Liver (tissue), 3 donors: ENCODE measurements at regions not wholly inside any gene's neighbourhood (a gene's known extent, or its start where the extent isn't known, plus 50 kb on each side); places are given as distances from the start of the nearest gene placed in this dataset.

Experiments
- ATF3 ChIP-seq: IDR thresholded peaks from 2 replicates; pipeline ENCODE4 v1.6.1; 2016; ENCODE audit warnings: antibody characterized with exemption
- CTCF ChIP-seq: fragments of 150-350 bp; IDR thresholded peaks from 2 replicates; pipeline ENCODE4 v1.5.1; 2017; ENCODE audit warnings: improper control_type of control experiment, low read depth, low read length; ENCODE audit not compliant: missing input control
- EGR1 ChIP-seq, 2 donors: IDR thresholded peaks; 2 replicates each; pipeline ENCODE4 v1.6.1; 2016 to 2018; ENCODE audit warnings: antibody characterized with exemption in 2 of 2, low read depth in 2 of 2
- GABPA ChIP-seq, 2 donors: IDR thresholded peaks in 1 of 2; conservative IDR thresholded peaks in 1 of 2; 2 replicates each; pipeline ENCODE4 v1.6.1; 2016; ENCODE audit warnings: antibody characterized with exemption in 2 of 2, mild to moderate bottlenecking in 1 of 2, moderate library complexity in 1 of 2
- HNF4A ChIP-seq, 2 donors: conservative IDR thresholded peaks; 2 replicates each; pipeline ENCODE4 v1.6.1; 2016; ENCODE audit warnings: antibody characterized with exemption in 2 of 2, mild to moderate bottlenecking in 2 of 2
- JUND ChIP-seq, 2 donors: IDR thresholded peaks; 2 replicates each; pipeline ENCODE4 v1.6.1; 2016; ENCODE audit warnings: antibody characterized with exemption in 2 of 2
- RAD21 ChIP-seq, 2 donors: IDR thresholded peaks; 2 replicates each; pipeline ENCODE4 v1.6.1; 2016; ENCODE audit warnings: antibody characterized with exemption in 2 of 2, mild to moderate bottlenecking in 2 of 2
- SP1 ChIP-seq: IDR thresholded peaks from 2 replicates; pipeline ENCODE4 v1.6.1; 2018; ENCODE audit warnings: antibody characterized with exemption, mild to moderate bottlenecking
- TAF1 ChIP-seq: conservative IDR thresholded peaks from 2 replicates; pipeline ENCODE4 v1.6.1; 2016; ENCODE audit warnings: antibody characterized with exemption, mild to moderate bottlenecking
- YY1 ChIP-seq: IDR thresholded peaks from 2 replicates; pipeline ENCODE4 v1.6.1; 2016; ENCODE audit warnings: antibody characterized with exemption, mild to moderate bottlenecking
- TF ChIP-seq, protein P1 (sequence below): IDR thresholded peaks from 2 replicates; pipeline ENCODE4 v1.6.1; 2016; ENCODE audit warnings: antibody characterized with exemption
- TF ChIP-seq, protein P2 (sequence below): IDR thresholded peaks from 2 replicates; pipeline ENCODE4 v1.6.1; 2016; ENCODE audit warnings: antibody characterized with exemption, mild to moderate bottlenecking
- TF ChIP-seq, protein P3 (sequence below): IDR thresholded peaks from 2 replicates; pipeline ENCODE4 v1.6.1; 2016; ENCODE audit warnings: antibody characterized with exemption
- donor health status: healthy.
- donor health status: healthy.

GRCh38 chr3:69649120-69650065 is 89.9 kb upstream of the MITF start:
- TF ChIP-seq ATF3 (no peak), CTCF (no peak), YY1 (no peak), JUND (IDR thresholded peaks at IDR 0.05) (no peak), EGR1 (IDR thresholded peaks at IDR 0.05; ENCODE audit: low read depth in 2 of 2) (no peak), RAD21 (IDR thresholded peaks at IDR 0.05) (no peak), SP1 (no peak), TAF1 (no peak), GABPA (IDR thresholded peaks at IDR 0.05 in 1 of 2, conservative IDR thresholded peaks at IDR 0.05 in 1 of 2) (no peak), HNF4A (conservative IDR thresholded peaks at IDR 0.05) (no peak)
- TF ChIP-seq, protein P1, sequence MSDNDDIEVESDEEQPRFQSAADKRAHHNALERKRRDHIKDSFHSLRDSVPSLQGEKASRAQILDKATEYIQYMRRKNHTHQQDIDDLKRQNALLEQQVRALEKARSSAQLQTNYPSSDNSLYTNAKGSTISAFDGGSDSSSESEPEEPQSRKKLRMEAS: no peak
- TF ChIP-seq, protein P2, sequence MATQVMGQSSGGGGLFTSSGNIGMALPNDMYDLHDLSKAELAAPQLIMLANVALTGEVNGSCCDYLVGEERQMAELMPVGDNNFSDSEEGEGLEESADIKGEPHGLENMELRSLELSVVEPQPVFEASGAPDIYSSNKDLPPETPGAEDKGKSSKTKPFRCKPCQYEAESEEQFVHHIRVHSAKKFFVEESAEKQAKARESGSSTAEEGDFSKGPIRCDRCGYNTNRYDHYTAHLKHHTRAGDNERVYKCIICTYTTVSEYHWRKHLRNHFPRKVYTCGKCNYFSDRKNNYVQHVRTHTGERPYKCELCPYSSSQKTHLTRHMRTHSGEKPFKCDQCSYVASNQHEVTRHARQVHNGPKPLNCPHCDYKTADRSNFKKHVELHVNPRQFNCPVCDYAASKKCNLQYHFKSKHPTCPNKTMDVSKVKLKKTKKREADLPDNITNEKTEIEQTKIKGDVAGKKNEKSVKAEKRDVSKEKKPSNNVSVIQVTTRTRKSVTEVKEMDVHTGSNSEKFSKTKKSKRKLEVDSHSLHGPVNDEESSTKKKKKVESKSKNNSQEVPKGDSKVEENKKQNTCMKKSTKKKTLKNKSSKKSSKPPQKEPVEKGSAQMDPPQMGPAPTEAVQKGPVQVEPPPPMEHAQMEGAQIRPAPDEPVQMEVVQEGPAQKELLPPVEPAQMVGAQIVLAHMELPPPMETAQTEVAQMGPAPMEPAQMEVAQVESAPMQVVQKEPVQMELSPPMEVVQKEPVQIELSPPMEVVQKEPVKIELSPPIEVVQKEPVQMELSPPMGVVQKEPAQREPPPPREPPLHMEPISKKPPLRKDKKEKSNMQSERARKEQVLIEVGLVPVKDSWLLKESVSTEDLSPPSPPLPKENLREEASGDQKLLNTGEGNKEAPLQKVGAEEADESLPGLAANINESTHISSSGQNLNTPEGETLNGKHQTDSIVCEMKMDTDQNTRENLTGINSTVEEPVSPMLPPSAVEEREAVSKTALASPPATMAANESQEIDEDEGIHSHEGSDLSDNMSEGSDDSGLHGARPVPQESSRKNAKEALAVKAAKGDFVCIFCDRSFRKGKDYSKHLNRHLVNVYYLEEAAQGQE: no peak
- TF ChIP-seq, protein P3, sequence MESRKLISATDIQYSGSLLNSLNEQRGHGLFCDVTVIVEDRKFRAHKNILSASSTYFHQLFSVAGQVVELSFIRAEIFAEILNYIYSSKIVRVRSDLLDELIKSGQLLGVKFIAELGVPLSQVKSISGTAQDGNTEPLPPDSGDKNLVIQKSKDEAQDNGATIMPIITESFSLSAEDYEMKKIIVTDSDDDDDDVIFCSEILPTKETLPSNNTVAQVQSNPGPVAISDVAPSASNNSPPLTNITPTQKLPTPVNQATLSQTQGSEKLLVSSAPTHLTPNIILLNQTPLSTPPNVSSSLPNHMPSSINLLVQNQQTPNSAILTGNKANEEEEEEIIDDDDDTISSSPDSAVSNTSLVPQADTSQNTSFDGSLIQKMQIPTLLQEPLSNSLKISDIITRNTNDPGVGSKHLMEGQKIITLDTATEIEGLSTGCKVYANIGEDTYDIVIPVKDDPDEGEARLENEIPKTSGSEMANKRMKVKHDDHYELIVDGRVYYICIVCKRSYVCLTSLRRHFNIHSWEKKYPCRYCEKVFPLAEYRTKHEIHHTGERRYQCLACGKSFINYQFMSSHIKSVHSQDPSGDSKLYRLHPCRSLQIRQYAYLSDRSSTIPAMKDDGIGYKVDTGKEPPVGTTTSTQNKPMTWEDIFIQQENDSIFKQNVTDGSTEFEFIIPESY: no peak
